HCT116 (cell line): ENCODE measurements at regions not wholly inside any gene's neighbourhood (a gene's known extent, or its start where the extent isn't known, plus 50 kb on each side); places are given as distances from the start of the nearest gene placed in this dataset.

Experiments
- CEBPB ChIP-seq: IDR thresholded peaks from 2 replicates; pipeline ENCODE4 v1.6.1; 2012; ENCODE audit warnings: low read depth
- EZH2 ChIP-seq: fragments of 200-600 bp; sonication (generic); IDR thresholded peaks from 2 replicates; pipeline ENCODE4 v1.6.1; 2017; ENCODE audit warnings: antibody characterized with exemption, mixed run types
- EZH2phosphoT487 ChIP-seq: fragments of 200-600 bp; IDR thresholded peaks from 2 replicates; pipeline ENCODE4 v1.6.1; 2018; ENCODE audit warnings: antibody characterized with exemption, borderline replicate concordance
- FOSL1 ChIP-seq: IDR thresholded peaks from 2 replicates; pipeline ENCODE4 v1.6.1; 2012; ENCODE audit warnings: low read depth
- POLR2A ChIP-seq: IDR thresholded peaks from 2 replicates; pipeline ENCODE4 v1.7.0; 2011; ENCODE audit warnings: borderline replicate concordance; ENCODE audit not compliant: insufficient read depth, insufficient read length; ENCODE audit errors: extremely low read depth
- SP1 ChIP-seq: IDR thresholded peaks from 2 replicates; pipeline ENCODE4 v1.6.1; 2012; ENCODE audit warnings: low read depth
- YY1 ChIP-seq: IDR thresholded peaks from 2 replicates; pipeline ENCODE4 v1.6.1; 2011; ENCODE audit warnings: low read length, low read depth, moderate library complexity, mild to moderate bottlenecking; ENCODE audit not compliant: insufficient replicate concordance; ENCODE audit errors: extremely low read depth
- ZNF274 ChIP-seq: fragments of 200-500 bp; sonication (Bioruptor generic); IDR thresholded peaks from 2 replicates; pipeline ENCODE4 v1.6.1; 2014; ENCODE audit warnings: mild to moderate bottlenecking, low read depth, low read length, inconsistent platforms
- TF ChIP-seq, protein P1 (sequence below), 3 experiments: fragments of 200-600 bp in 1 of 3; sonication (generic) in 1 of 3; IDR thresholded peaks in 2 of 3; conservative IDR thresholded peaks in 1 of 3; 2 replicates each; pipeline ENCODE4 v1.5.1; 2012 to 2017; ENCODE audit warnings: low read depth in 2 of 3, low read length in 2 of 3, antibody characterized with exemption in 1 of 3, borderline replicate concordance in 1 of 3, control low read depth in 1 of 3, mild to moderate bottlenecking in 1 of 3, mixed read lengths in 1 of 3, mixed run types in 1 of 3, moderate library complexity in 1 of 3; ENCODE audit not compliant: insufficient read depth in 1 of 3
- TF ChIP-seq, protein P2 (sequence below): IDR thresholded peaks from 2 replicates; pipeline ENCODE4 v1.6.1; 2012
- TF ChIP-seq, protein P3 (sequence below): IDR thresholded peaks from 2 replicates; pipeline ENCODE4 v1.6.1; 2012; ENCODE audit warnings: low read depth

DNA sequence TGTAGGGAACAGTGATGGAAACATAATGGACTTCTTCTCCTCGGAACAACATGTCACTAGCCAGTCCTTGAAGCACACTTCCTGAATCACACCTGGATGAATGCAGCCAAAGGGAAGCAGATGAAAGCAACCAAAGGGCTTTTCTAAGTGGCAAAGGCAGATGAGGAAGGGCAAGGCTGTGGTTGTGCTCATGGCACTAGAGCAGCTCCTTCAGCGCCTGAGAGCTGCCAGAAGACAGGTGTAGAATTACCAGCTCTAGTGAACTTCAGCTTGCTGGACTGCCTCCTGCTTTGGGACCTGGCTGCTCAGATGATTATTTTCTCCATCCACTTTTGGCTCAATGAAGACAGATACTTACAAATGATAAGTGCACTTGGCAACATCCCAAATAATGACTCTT, 1372.1 kb upstream of the SEL1L start:
- TF ChIP-seq, protein P1, sequence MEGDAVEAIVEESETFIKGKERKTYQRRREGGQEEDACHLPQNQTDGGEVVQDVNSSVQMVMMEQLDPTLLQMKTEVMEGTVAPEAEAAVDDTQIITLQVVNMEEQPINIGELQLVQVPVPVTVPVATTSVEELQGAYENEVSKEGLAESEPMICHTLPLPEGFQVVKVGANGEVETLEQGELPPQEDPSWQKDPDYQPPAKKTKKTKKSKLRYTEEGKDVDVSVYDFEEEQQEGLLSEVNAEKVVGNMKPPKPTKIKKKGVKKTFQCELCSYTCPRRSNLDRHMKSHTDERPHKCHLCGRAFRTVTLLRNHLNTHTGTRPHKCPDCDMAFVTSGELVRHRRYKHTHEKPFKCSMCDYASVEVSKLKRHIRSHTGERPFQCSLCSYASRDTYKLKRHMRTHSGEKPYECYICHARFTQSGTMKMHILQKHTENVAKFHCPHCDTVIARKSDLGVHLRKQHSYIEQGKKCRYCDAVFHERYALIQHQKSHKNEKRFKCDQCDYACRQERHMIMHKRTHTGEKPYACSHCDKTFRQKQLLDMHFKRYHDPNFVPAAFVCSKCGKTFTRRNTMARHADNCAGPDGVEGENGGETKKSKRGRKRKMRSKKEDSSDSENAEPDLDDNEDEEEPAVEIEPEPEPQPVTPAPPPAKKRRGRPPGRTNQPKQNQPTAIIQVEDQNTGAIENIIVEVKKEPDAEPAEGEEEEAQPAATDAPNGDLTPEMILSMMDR (IDR thresholded peaks at IDR 0.05 in 2 of 3, conservative IDR thresholded peaks at IDR 0.05 in 1 of 3; ENCODE audit: borderline replicate concordance in 1 of 3, insufficient read depth in 1 of 3, low read depth in 2 of 3, low read length in 2 of 3), result no peak
- no peak for TF ChIP-seq EZH2phosphoT487
- TF ChIP-seq FOSL1, result no peak
- no peak for TF ChIP-seq EZH2
- no peak for TF ChIP-seq SP1
- no peak for TF ChIP-seq ZNF274
- TF ChIP-seq YY1, result no peak
- no peak for TF ChIP-seq POLR2A
- TF ChIP-seq, protein P2, sequence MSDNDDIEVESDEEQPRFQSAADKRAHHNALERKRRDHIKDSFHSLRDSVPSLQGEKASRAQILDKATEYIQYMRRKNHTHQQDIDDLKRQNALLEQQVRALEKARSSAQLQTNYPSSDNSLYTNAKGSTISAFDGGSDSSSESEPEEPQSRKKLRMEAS, result no peak
- TF ChIP-seq, protein P3, sequence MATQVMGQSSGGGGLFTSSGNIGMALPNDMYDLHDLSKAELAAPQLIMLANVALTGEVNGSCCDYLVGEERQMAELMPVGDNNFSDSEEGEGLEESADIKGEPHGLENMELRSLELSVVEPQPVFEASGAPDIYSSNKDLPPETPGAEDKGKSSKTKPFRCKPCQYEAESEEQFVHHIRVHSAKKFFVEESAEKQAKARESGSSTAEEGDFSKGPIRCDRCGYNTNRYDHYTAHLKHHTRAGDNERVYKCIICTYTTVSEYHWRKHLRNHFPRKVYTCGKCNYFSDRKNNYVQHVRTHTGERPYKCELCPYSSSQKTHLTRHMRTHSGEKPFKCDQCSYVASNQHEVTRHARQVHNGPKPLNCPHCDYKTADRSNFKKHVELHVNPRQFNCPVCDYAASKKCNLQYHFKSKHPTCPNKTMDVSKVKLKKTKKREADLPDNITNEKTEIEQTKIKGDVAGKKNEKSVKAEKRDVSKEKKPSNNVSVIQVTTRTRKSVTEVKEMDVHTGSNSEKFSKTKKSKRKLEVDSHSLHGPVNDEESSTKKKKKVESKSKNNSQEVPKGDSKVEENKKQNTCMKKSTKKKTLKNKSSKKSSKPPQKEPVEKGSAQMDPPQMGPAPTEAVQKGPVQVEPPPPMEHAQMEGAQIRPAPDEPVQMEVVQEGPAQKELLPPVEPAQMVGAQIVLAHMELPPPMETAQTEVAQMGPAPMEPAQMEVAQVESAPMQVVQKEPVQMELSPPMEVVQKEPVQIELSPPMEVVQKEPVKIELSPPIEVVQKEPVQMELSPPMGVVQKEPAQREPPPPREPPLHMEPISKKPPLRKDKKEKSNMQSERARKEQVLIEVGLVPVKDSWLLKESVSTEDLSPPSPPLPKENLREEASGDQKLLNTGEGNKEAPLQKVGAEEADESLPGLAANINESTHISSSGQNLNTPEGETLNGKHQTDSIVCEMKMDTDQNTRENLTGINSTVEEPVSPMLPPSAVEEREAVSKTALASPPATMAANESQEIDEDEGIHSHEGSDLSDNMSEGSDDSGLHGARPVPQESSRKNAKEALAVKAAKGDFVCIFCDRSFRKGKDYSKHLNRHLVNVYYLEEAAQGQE, result no peak
- no peak for TF ChIP-seq CEBPB
